ENCODE measurements at regions not wholly inside any gene's neighbourhood (a gene's known extent, or its start where the extent isn't known, plus 50 kb on each side); places are given as distances from the start of the nearest gene placed in this dataset.

DNA sequence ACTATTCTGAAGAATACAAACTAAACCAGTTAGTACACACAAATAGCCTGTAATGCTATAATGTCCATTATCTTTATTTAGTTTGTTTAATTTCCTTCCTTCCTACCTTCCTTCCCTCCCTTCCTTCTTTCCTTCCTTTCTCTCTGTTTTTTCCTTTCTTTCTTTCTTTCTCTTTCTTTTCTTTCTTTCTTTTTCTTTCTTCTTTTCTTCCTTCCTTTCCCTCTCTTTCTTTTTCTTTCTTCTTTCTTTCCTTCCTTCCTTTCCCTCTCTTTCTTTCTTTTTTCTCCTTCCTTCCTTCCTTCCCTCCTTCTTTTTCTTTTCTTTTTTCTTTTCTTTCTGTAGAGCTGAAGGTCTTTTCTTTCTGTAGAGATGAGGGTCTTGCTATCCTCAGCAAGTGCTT is 131.2 kb downstream of the TMEM30B start:
- no peaks in the 10 kb centered on the region for H3K79me2 ChIP-seq
- H3K27ac ChIP-seq: no peak overlapping the region
- TF ChIP-seq, protein P1, sequence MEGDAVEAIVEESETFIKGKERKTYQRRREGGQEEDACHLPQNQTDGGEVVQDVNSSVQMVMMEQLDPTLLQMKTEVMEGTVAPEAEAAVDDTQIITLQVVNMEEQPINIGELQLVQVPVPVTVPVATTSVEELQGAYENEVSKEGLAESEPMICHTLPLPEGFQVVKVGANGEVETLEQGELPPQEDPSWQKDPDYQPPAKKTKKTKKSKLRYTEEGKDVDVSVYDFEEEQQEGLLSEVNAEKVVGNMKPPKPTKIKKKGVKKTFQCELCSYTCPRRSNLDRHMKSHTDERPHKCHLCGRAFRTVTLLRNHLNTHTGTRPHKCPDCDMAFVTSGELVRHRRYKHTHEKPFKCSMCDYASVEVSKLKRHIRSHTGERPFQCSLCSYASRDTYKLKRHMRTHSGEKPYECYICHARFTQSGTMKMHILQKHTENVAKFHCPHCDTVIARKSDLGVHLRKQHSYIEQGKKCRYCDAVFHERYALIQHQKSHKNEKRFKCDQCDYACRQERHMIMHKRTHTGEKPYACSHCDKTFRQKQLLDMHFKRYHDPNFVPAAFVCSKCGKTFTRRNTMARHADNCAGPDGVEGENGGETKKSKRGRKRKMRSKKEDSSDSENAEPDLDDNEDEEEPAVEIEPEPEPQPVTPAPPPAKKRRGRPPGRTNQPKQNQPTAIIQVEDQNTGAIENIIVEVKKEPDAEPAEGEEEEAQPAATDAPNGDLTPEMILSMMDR (IDR thresholded peaks at IDR 0.05): no peak
- no peaks in the 10 kb centered on the region for H3K27me3 ChIP-seq (ENCODE audit: control insufficient read depth, insufficient read depth, low read length)
- H3K9me3 ChIP-seq (ENCODE audit: control insufficient read depth, low read length): no peaks in the 10 kb centered on the region
- no peak overlapping the region for H3K4me3 ChIP-seq (ENCODE audit: low read depth, low read length)
- H3K4me1 ChIP-seq: peaks cover 7% of the 10 kb centered on the region
- no peak overlapping the region for H3K9ac ChIP-seq
- H2AFZ ChIP-seq: no peak overlapping the region
- H3K36me3 ChIP-seq (ENCODE audit: control insufficient read depth, insufficient read depth, low read length): no peaks in the 10 kb centered on the region
- no peak overlapping the region for H3K4me2 ChIP-seq (ENCODE audit: low read length)

DNA sequence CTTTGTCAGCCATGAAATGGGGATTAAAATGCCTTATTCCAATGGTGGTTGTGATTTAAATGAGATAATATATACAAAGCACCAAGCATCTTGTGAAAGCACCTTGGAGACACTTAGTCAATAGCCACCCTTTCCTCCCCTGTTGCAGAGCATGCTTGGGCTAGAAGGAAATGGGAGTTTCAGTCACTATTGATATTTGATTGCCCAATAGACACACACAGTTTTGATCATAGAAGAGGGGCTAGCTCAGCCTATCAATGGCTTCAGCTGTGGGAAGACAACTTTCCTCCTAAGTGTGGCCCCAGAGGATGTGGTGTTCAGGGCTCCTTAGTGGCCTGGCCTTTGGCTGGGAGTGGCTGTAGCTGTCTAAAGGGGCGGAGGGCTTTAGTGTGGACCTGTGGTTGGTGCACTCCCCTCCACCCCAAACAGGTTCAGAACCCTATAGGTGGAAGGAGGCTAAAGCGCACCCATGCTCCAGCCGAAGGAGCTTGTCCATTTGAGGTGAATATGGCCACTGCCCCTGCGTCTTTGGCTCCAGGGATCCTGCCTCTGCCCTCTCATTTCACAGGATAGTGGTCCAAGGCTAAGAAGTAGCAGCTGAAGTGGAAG is 132.3 kb downstream of the TMEM30B start:
- H3K9me3 ChIP-seq (ENCODE audit: control insufficient read depth, low read length): no peaks in the 10 kb centered on the region
- no peak overlapping the region for H3K4me3 ChIP-seq (ENCODE audit: low read depth, low read length)
- peaks cover 8% of the 10 kb centered on the region for H3K4me1 ChIP-seq
- H3K79me2 ChIP-seq: no peaks in the 10 kb centered on the region
- H3K9ac ChIP-seq: no peak overlapping the region
- H2AFZ ChIP-seq: no peak overlapping the region
- TF ChIP-seq, protein P1 (IDR thresholded peaks at IDR 0.05): no peak
- no peaks in the 10 kb centered on the region for H3K27me3 ChIP-seq (ENCODE audit: control insufficient read depth, insufficient read depth, low read length)
- no peak overlapping the region for H3K4me2 ChIP-seq (ENCODE audit: low read length)
- H3K36me3 ChIP-seq (ENCODE audit: control insufficient read depth, insufficient read depth, low read length): no peaks in the 10 kb centered on the region
- no peak overlapping the region for H3K27ac ChIP-seq

DNA sequence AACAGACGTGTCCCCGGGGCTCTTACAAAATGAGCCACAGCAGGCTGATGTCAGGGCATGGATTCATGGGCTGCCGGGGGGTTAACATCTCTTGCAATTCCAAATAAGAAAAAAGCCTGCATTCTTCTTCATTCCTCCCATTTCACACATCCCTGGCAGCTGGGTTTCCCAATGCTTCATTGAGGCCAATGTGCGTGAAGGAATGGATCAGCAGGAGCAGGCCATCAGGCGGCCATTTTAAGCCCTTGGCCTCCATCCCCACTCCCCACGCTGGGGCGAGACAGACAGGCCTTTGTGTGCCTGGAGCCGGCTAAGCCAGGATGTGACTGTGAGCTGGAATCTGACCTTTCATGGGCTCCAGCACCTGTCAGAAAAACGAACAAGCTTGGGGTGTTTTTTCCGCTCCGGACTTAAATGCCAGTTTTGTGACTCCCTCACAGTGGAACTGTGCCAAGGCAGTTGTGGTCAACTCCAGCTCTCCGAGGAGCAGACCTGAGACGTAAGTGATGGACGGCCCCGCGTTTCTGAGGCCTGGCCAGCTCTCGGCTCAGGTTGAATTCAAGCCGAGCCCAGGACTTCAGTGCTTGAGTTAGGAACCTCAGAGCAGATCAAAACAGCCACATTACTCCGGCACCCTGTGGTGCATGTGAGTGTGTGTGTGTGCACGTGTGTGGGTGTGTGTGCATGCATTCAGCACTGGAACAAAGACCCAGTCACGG is 133.1 kb downstream of the TMEM30B start:
- Histone ChIP-seq H3K4me2 (ENCODE audit: low read length) (no peak overlapping the region), H3K4me3 (ENCODE audit: low read depth, low read length) (no peak overlapping the region), H3K9me3 (ENCODE audit: control insufficient read depth, low read length) (no peaks in the 10 kb centered on the region), H3K36me3 (ENCODE audit: control insufficient read depth, insufficient read depth, low read length) (no peaks in the 10 kb centered on the region), H3K27me3 (ENCODE audit: control insufficient read depth, insufficient read depth, low read length) (no peaks in the 10 kb centered on the region), H3K27ac (no peak overlapping the region), H2AFZ (no peak overlapping the region), H3K9ac (no peak overlapping the region), H3K4me1 (peaks cover 8% of the 10 kb centered on the region), H3K79me2 (no peaks in the 10 kb centered on the region)
- TF ChIP-seq, protein P1 (IDR thresholded peaks at IDR 0.05): no peak

DNA sequence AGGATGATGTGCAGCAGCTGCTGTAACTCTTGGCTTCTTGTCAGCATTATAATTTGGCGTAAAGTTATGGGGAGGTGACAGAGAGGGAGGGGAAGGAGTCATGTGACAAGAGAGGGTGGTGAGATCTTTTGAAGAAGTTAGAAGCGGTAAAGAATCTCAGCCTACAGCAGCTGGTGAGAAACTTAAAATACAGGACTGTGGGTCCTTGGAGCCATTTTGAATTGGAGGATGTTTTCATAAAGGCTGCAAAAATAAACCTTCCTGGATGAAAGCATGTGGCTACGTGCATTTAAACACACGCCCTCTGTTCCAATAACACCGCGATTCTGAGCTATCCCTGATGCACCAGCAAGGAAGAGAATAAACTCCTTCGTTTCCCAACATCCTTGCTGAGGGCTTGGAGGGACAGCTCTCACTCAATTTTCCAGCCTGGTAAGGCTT is 133.7 kb downstream of the TMEM30B start:
- H3K27me3 ChIP-seq (ENCODE audit: control insufficient read depth, insufficient read depth, low read length): no peaks in the 10 kb centered on the region
- H2AFZ ChIP-seq: no peak overlapping the region
- no peak overlapping the region for H3K27ac ChIP-seq
- TF ChIP-seq, protein P1 (IDR thresholded peaks at IDR 0.05): no peak
- H3K79me2 ChIP-seq: no peaks in the 10 kb centered on the region
- H3K4me3 ChIP-seq (ENCODE audit: low read depth, low read length): no peak overlapping the region
- no peaks in the 10 kb centered on the region for H3K9me3 ChIP-seq (ENCODE audit: control insufficient read depth, low read length)
- peaks cover 10% of the 10 kb centered on the region for H3K4me1 ChIP-seq
- H3K36me3 ChIP-seq (ENCODE audit: control insufficient read depth, insufficient read depth, low read length): no peaks in the 10 kb centered on the region
- no peak overlapping the region for H3K9ac ChIP-seq
- H3K4me2 ChIP-seq (ENCODE audit: low read length): no peak overlapping the region
